CD14-positive monocyte (primary cell): ENCODE measurements at regions not wholly inside any gene's neighbourhood (a gene's known extent, or its start where the extent isn't known, plus 50 kb on each side); places are given as distances from the start of the nearest gene placed in this dataset.

Experiments used
- DNase-seq, 3 donors: peaks; one replicate each; pipeline ENCODE4 v3.0.0-alpha.2; 2011 to 2022
- H2AFZ ChIP-seq: 2 replicates; pipeline ENCODE4 v1.6.0; 2012; ENCODE audit warnings: mild to moderate bottlenecking, low read depth, low read length, inconsistent platforms; ENCODE audit not compliant: insufficient read depth, poor library complexity, severe bottlenecking
- H3K27ac ChIP-seq, 2 donors: 1 replicate in 1 of 2; 2 replicates in 1 of 2; pipeline ENCODE4 v1.5.1; 2012 to 2013; ENCODE audit warnings: low read length in 2 of 2, control low read depth in 1 of 2, inconsistent platforms in 1 of 2, low read depth in 1 of 2, mild to moderate bottlenecking in 1 of 2
- H3K27me3 ChIP-seq, 2 donors: one replicate each; pipeline versions ENCODE4 v1.6.0 to v1.6.1; 2011 to 2013; ENCODE audit warnings: low read length in 2 of 2; ENCODE audit not compliant: control insufficient read depth in 2 of 2, insufficient read depth in 2 of 2
- H3K36me3 ChIP-seq, 2 donors: replicated peaks in 1 of 2; 1 replicate in 1 of 2; 2 replicates in 1 of 2; pipeline versions ENCODE4 v1.5.1 to v1.6.1; 2012 to 2013; ENCODE audit warnings: low read length in 2 of 2, control low read depth in 1 of 2, inconsistent platforms in 1 of 2, mild to moderate bottlenecking in 1 of 2; ENCODE audit not compliant: insufficient read depth in 2 of 2, control insufficient read depth in 1 of 2
- H3K4me1 ChIP-seq, 2 donors: 1 replicate in 1 of 2; 2 replicates in 1 of 2; pipeline versions ENCODE4 v1.5.1 to v1.6.1; 2012 to 2013; ENCODE audit warnings: low read length in 2 of 2, control low read depth in 1 of 2, inconsistent platforms in 1 of 2, mild to moderate bottlenecking in 1 of 2, moderate library complexity in 1 of 2; ENCODE audit not compliant: insufficient read depth in 2 of 2, control insufficient read depth in 1 of 2
- H3K4me2 ChIP-seq: replicated peaks from 2 replicates; pipeline ENCODE3; 2012; ENCODE audit warnings: low read length, moderate library complexity, mild to moderate bottlenecking; ENCODE audit not compliant: poor library complexity, severe bottlenecking; ENCODE audit errors: extremely low read depth
- H3K4me3 ChIP-seq, 3 experiments: fragments of 200-600 bp in 1 of 3; sonication (generic) in 1 of 3; replicated peaks in 1 of 3; 1 replicate in 2 of 3; 2 replicates in 1 of 3; pipeline ENCODE4 v1.5.1; 2011 to 2013; ENCODE audit warnings: low read length in 3 of 3, mild to moderate bottlenecking in 3 of 3, control low read depth in 2 of 3, low read depth in 2 of 3, inconsistent platforms in 1 of 3, moderate library complexity in 1 of 3
- H3K79me2 ChIP-seq: 2 replicates; pipeline ENCODE4 v1.6.0; 2012; ENCODE audit warnings: mild to moderate bottlenecking, control low read depth, inconsistent platforms, low read length, moderate library complexity; ENCODE audit not compliant: insufficient read depth
- H3K9ac ChIP-seq: 2 replicates; pipeline ENCODE4 v1.6.0; 2017; ENCODE audit warnings: low read length, mild to moderate bottlenecking; ENCODE audit not compliant: insufficient read depth, poor library complexity, severe bottlenecking
- H3K9me3 ChIP-seq, 2 donors: replicated peaks in 1 of 2; 1 replicate in 1 of 2; 2 replicates in 1 of 2; pipeline versions ENCODE4 v1.5.1 to v1.6.1; 2012 to 2013; ENCODE audit warnings: low read length in 2 of 2, control low read depth in 1 of 2; ENCODE audit not compliant: control insufficient read depth in 1 of 2, insufficient read depth in 1 of 2
- H4K20me1 ChIP-seq: 2 replicates; pipeline ENCODE4 v1.6.0; 2012; ENCODE audit warnings: mild to moderate bottlenecking, low read length, control low read depth, moderate library complexity; ENCODE audit not compliant: insufficient read depth
- H3K27ac Mint-ChIP-seq, 7 donors: one replicate each; pipeline ENCODE4 v1.8.0; 2020; ENCODE audit warnings: mild to moderate bottlenecking in 7 of 7, mixed read lengths in 7 of 7, moderate library complexity in 6 of 7, inconsistent platforms in 2 of 7
- H3K27me3 Mint-ChIP-seq, 3 donors: one replicate each; pipeline ENCODE4 v1.8.0; 2021 to 2022; ENCODE audit warnings: low read depth in 3 of 3, mild to moderate bottlenecking in 3 of 3, mixed read lengths in 3 of 3, moderate library complexity in 3 of 3, inconsistent platforms in 1 of 3
- H3K36me3 Mint-ChIP-seq, 2 donors: one replicate each; pipeline ENCODE4 v1.8.0; 2020; ENCODE audit warnings: mixed read lengths in 2 of 2, inconsistent platforms in 1 of 2, mild to moderate bottlenecking in 1 of 2
- H3K4me1 Mint-ChIP-seq: one replicate; pipeline ENCODE4 v1.8.0; 2020; ENCODE audit warnings: mild to moderate bottlenecking, mixed read lengths
- H3K4me3 Mint-ChIP-seq, 2 donors: one replicate each; pipeline ENCODE4 v1.8.0; 2020; ENCODE audit warnings: mild to moderate bottlenecking in 2 of 2, mixed read lengths in 2 of 2, moderate library complexity in 1 of 2
- H3K9me3 Mint-ChIP-seq, 7 donors: one replicate each; pipeline ENCODE4 v1.8.0; 2020 to 2022; ENCODE audit warnings: mixed read lengths in 7 of 7, mild to moderate bottlenecking in 6 of 7, moderate library complexity in 6 of 7, inconsistent platforms in 2 of 7
- CTCF ChIP-seq: fragments of 200-600 bp; IDR thresholded peaks from one replicate; pipeline ENCODE4 v1.8.0; 2022; ENCODE audit warnings: antibody characterized with exemption, mild to moderate bottlenecking
- WGBS: methylation state at CpG from one replicate; pipeline ENCODE4 v1.1.5; 2013; ENCODE audit warnings: missing lambda C conversion rate; ENCODE audit not compliant: insufficient coverage; 5-methylcytosine and 5-hydroxymethylcytosine counted together
- intact Hi-C, 2 donors: fragments of 100-400 bp; cut with micrococcal nuclease; formaldehyde crosslinking; loops; one replicate each; pipeline versions ENCODE4 v1.15.0 to v1.15.1; 2023

- Mint-ChIP-seq H3K27me3 (peaks cover 0 to 1% (median 0%) of the 10 kb centered on the region in 3 donors), H3K36me3 (no peaks in the 10 kb centered on the region), H3K4me3 (no peak overlapping the region), H3K9me3 (peaks cover 0 to 7% (median 3%) of the 10 kb centered on the region in 7 donors), H3K27ac (no peak overlapping the region), H3K4me1 (no peaks in the 10 kb centered on the region)
- H3K27me3 ChIP-seq: no peaks in the 10 kb centered on the region
- TF ChIP-seq CTCF: no peak
- DNase-seq: no peak
- H3K79me2 ChIP-seq: no peaks in the 10 kb centered on the region
- H3K4me1 ChIP-seq: no peaks in the 10 kb centered on the region
- WGBS: 93% methylated on average over 2 of the region's 3 CpGs
- H4K20me1 ChIP-seq: no peaks in the 10 kb centered on the region
- H3K9me3 ChIP-seq: no peaks in the 10 kb centered on the region
- intact Hi-C loops: loop anchor here in 1 of 2 donors (10.0 kb wide), 1 partner anchor 60 kb away; no protein-coding TSS in a partner anchor
- no peaks in the 10 kb centered on the region for H3K36me3 ChIP-seq
- H3K9ac ChIP-seq: no peak overlapping the region
- H3K4me2 ChIP-seq: no peak overlapping the region
- no peak overlapping the region for H2AFZ ChIP-seq
- no peak overlapping the region for H3K4me3 ChIP-seq
- no peak overlapping the region for H3K27ac ChIP-seq
These were observed 357.6 kb downstream of the DSC3 start for GRCh38 chr18:30684825-30685481.

- intact Hi-C loops: loop anchor here in 1 of 2 donors (10.0 kb wide), 1 partner anchor 59 kb away; no protein-coding TSS in a partner anchor
- no peak overlapping the region for H2AFZ ChIP-seq
- Mint-ChIP-seq H3K9me3 (peaks cover 0 to 7% (median 3%) of the 10 kb centered on the region in 7 donors), H3K36me3 (no peaks in the 10 kb centered on the region), H3K27me3 (peaks cover 0 to 1% (median 0%) of the 10 kb centered on the region in 3 donors), H3K27ac (no peak overlapping the region), H3K4me3 (no peak overlapping the region), H3K4me1 (no peaks in the 10 kb centered on the region)
- no peak for TF ChIP-seq CTCF
- H3K27me3 ChIP-seq: no peaks in the 10 kb centered on the region
- H3K79me2 ChIP-seq: no peaks in the 10 kb centered on the region
- no peaks in the 10 kb centered on the region for H4K20me1 ChIP-seq
- no peak overlapping the region for H3K4me2 ChIP-seq
- H3K4me1 ChIP-seq: no peaks in the 10 kb centered on the region
- no CpG with 5 or more reads among the region's 2 CpGs for WGBS
- H3K9ac ChIP-seq: no peak overlapping the region
- no peaks in the 10 kb centered on the region for H3K9me3 ChIP-seq
- DNase-seq: no peak
- H3K27ac ChIP-seq: no peak overlapping the region
- H3K36me3 ChIP-seq: no peaks in the 10 kb centered on the region
- H3K4me3 ChIP-seq: no peak overlapping the region
These were observed 358.7 kb downstream of the DSC3 start for GRCh38 chr18:30683836-30684235.
